GDM1 (cell line): ENCODE measurements at regions not wholly inside any gene's neighbourhood (a gene's known extent, or its start where the extent isn't known, plus 50 kb on each side); places are given as distances from the start of the nearest gene placed in this dataset.

Experiments
- DNase-seq: peaks from one replicate; lab custom pipeline; 2025; lab: John Stamatoyannopoulos, UW

- DNase-seq: no peak
These were observed 73.4 kb downstream of the PITPNM2 start for GRCh38 chr12:123077298-123078119.

GRCh38 chr12:123076604-123077297 lies 74.1 kb downstream of the PITPNM2 start:
- no peak for DNase-seq

GRCh38 chr12:123075646-123076171 lies 75.2 kb downstream of the PITPNM2 start:
- DNase-seq: no peak

- DNase-seq: no peak
These were observed 75.7 kb downstream of the PITPNM2 start for GRCh38 chr12:123075087-123075645.

- no peak for DNase-seq
These were observed 76.7 kb downstream of the PITPNM2 start for GRCh38 chr12:123073962-123074801.

- no peak for DNase-seq
These were observed 77.6 kb downstream of the PITPNM2 start for GRCh38 chr12:123073292-123073691.

GRCh38 chr12:123071857-123072256 lies 79.0 kb downstream of the PITPNM2 start:
- DNase-seq: no peak

- no peak for DNase-seq
These were observed 79.6 kb downstream of the PITPNM2 start for GRCh38 chr12:123071099-123071800.

- peak; percentile 22 for DNase-seq
These were observed 80.4 kb downstream of the PITPNM2 start for GRCh38 chr12:123070267-123071081.

- DNase-seq: no peak
These were observed 81.2 kb downstream of the PITPNM2 start for GRCh38 chr12:123069436-123070266.

GRCh38 chr12:123067654-123068053 lies 83.2 kb downstream of the PITPNM2 start:
- DNase-seq: no peak

GRCh38 chr12:123066384-123066710 lies 84.5 kb downstream of the PITPNM2 start:
- no peak for DNase-seq

GRCh38 chr12:123065676-123066383 lies 85.1 kb downstream of the PITPNM2 start:
- no peak for DNase-seq

- no peak for DNase-seq
These were observed 84.6 kb downstream of the ARL6IP4 start for GRCh38 chr12:123064885-123065619.

GRCh38 chr12:123064366-123064765 lies 83.9 kb downstream of the ARL6IP4 start:
- peak; percentile 15 for DNase-seq

GRCh38 chr12:123063535-123063934 lies 83.1 kb downstream of the ARL6IP4 start:
- DNase-seq: peak; percentile 24

GRCh38 chr12:123062681-123063486 lies 82.4 kb downstream of the ARL6IP4 start:
- peak; percentile 44 for DNase-seq
